Vagina (tissue), 2 donors: ENCODE measurements at regions not wholly inside any gene's neighbourhood (a gene's known extent, or its start where the extent isn't known, plus 50 kb on each side); places are given as distances from the start of the nearest gene placed in this dataset.

Source experiments
- POLR2A ChIP-seq, 2 donors: fragments of 450-650 bp; IDR thresholded peaks; one replicate each; pipeline ENCODE4 v1.6.1; 2017; ENCODE audit warnings: antibody characterized with exemption in 2 of 2, mild to moderate bottlenecking in 2 of 2, moderate library complexity in 2 of 2
- POLR2AphosphoS5 ChIP-seq, 2 donors: sonication (generic); formaldehyde crosslinking; IDR thresholded peaks; one replicate each; pipeline ENCODE4 v1.9.0; 2017; ENCODE audit warnings: antibody characterized with exemption in 2 of 2, mild to moderate bottlenecking in 2 of 2, low read depth in 1 of 2; ENCODE audit not compliant: insufficient read depth in 1 of 2
- TF ChIP-seq, protein P1 (sequence below), 3 experiments: fragments of 450-650 bp in 2 of 3; fragments of 200-600 bp in 1 of 3; sonication (generic) in 1 of 3; IDR thresholded peaks; one replicate each; pipeline ENCODE4 v1.5.1; 2017 to 2019; ENCODE audit warnings: antibody characterized with exemption in 3 of 3, mild to moderate bottlenecking in 2 of 3, moderate library complexity in 2 of 3

DNA sequence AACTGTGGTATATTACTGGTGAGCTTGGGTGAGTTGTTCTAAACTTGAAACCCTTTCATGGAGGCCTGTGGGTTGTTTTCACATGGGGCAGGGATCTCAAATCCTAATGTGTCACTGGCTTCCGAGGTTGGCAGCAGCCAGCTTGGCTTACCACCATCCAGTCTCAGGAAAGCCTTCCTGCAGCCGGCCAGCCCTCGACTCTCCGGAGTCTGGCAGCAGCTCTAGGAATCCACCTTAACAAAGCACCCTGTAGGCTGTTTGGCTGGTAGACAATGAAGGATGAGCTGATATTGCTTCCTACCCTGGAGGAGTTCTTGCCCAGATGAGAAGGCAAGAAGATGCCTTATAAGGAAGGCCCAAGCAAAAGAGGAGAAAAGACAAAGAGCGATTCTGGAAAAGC, 188.3 kb downstream of the KLF12 start:
- TF ChIP-seq POLR2AphosphoS5 (IDR thresholded peaks at IDR 0.05; ENCODE audit: insufficient read depth in 1 of 2, low read depth in 1 of 2) (no peak), POLR2A (IDR thresholded peaks at IDR 0.05) (no peak)
- TF ChIP-seq, protein P1, sequence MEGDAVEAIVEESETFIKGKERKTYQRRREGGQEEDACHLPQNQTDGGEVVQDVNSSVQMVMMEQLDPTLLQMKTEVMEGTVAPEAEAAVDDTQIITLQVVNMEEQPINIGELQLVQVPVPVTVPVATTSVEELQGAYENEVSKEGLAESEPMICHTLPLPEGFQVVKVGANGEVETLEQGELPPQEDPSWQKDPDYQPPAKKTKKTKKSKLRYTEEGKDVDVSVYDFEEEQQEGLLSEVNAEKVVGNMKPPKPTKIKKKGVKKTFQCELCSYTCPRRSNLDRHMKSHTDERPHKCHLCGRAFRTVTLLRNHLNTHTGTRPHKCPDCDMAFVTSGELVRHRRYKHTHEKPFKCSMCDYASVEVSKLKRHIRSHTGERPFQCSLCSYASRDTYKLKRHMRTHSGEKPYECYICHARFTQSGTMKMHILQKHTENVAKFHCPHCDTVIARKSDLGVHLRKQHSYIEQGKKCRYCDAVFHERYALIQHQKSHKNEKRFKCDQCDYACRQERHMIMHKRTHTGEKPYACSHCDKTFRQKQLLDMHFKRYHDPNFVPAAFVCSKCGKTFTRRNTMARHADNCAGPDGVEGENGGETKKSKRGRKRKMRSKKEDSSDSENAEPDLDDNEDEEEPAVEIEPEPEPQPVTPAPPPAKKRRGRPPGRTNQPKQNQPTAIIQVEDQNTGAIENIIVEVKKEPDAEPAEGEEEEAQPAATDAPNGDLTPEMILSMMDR (IDR thresholded peaks at IDR 0.05), result no peak
